HG02943 (cell line): ENCODE measurements at regions not wholly inside any gene's neighbourhood (a gene's known extent, or its start where the extent isn't known, plus 50 kb on each side); places are given as distances from the start of the nearest gene placed in this dataset.

Source experiments
- ATAC-seq: cut with Tn5 transposase; IDR thresholded peaks from one replicate; pipeline ENCODE4 v1.9.1; 2021; ENCODE audit warnings: mild to moderate bottlenecking, low read depth, moderate library complexity; ENCODE audit not compliant: unreplicated experiment

DNA sequence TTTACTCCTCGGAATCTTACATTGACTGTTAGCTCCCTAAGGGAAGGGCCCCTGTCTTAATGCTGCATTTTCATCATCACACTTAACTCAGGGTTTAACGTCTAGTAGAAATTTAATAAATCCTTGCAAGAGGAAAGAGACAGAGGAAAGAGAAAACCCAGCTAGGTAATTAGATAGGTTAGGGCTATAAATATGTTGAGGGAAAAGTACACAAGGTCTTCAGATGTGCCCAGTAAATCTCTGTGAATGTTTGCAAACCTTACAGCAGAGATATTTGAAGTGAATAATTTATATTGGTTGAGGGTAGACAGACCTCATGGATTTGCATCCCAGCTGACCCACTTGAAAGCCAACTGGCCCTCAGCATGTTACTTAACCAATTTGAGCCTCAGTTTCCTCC lies 315.5 kb upstream of the NPVF start:
- no peak for ATAC-seq

DNA sequence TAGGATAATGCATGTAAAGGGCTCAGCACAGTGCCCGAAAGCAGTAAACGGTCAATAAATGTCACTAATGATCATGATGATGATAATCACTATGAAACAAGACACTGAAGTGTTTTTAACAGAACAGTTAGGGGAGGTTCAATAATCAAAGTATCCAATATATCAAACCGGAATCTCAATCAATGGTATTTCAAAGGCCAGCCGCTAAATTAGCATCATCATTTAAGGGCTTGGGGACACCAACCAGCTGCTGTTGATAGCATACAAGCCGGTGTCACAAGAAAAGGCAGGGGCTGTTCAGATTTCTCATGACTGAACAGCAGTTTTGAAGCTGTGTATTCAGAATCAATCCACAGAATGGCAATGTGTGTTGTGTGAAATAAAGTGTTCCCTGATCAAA lies 316.0 kb upstream of the NPVF start:
- ATAC-seq, result no peak

DNA sequence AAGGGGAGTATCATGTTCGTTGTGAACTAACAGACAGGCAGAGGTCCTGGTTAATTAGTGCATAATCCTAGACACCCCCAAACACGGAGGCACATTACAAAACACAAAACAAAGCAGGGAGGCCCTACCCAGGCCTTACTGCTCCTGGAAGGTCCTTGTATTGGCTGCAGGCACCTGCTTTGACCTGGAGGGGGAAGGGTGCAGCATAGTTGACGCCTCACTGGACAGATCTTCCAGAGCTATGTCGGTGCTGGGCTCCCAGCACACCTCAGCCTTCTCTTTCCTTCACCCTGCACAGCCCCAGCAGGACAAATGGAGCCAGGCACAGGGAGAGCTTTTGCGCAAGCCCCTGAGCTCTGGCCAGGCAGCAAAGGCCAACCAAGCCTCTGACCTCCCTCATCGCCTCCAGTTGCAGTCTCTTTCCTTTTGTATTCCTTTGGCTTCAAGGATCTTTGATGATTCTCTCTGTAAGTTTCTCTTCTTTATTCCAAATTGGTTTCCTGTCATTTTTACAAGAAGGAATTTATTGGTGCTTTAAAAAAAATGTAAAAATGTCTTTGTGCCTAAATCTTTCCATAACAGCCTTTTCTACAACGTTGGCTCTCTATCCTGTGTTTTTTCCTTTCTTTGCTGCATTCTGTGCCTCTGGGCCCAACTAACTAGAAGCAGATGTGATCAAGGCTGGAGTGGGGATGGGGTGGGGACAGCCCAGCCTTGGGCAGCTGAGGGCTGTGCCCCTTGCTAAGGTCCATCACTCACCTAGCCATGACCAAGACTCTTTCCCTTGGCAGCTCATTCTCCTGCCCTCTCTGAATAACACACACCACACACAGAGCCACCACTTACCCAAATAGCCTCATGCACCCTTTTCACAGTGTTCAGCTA lies 317.1 kb upstream of the NPVF start:
- ATAC-seq, result no peak

DNA sequence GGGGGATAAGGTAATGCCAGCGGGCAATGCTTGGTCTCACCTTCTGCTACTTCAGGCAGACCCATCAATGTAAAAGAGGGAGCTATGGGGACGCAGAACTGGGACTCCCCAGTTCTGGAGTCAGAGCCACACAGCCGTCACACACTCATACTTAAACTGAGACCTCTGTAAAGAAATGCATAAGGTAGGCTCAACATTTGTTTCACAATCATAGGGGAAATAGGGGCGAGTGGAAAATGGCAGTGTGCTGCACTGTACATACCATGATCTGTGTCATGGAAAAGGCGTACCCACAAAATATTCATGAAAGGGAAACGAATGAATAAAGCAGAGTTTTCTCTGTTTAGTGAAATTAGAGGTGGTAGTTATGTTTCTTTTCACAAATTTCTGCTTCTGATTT lies 318.0 kb upstream of the NPVF start:
- no peak for ATAC-seq

DNA sequence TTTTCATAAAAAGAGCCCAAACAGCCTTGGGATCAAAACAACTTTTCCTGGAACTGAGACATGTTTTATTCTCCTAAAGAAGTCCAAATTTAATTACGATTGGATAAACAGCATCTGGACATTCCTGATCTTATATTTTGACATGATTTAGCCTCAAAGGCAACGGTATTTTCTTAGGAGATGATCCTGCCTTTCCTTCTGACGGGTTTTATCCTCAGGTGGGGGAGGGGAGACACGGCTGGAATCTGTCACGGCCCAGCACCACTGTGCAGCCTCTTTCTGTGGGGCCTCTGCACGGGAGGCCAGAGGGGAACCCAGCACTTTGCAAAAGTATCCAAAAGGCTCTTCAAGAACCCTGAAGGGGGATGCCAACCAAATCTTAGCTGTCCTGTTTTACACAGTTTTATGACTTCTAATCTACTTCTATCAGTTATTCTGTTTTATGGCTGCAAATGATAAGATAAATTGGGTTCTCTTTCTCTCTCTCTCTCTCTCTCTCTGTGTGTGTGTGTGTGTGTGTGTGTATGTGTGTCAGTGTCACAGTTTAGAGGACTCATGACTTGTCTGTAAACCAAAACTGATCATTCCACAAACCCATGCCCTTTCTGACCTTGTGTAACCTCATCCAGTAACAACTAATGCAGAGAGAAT lies 321.1 kb upstream of the NPVF start:
- ATAC-seq, result no peak

DNA sequence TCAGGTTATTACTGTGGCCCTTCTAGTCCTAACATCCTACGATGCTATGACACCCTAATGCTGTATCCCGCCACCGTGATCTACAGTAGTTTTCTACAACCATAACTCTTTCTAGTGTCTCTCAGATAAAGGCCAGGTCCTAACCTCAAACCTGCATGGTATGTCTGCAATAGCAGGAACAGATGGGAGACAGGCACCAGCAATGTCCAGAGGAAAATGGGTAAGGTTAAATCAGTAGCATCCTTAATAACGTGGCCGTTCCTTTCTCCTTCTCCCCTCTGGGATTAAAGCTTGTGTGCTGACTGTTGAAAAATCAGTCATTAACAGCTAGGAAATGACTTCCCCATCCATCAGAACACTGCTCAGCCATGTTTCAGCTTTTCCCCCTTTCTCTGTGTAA lies 321.9 kb upstream of the NPVF start:
- no peak for ATAC-seq

DNA sequence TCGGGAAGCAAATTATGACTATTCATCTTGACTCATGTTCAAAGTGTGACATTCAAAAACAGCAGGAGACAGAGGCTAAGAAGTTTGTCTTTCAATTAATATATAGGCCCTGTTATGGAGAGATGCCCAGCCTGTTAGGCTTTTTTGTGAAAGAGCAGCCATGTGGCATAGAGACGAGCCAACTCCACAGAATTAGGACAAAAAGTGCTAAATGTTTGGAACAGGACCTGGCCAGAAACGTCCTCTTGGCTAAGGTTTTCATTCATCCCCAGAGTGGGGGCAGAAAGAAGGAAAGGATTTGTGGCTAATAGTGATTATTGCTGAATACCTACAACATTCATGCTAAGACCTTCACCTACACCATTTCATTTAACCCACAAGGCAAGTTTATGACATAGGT lies 324.7 kb upstream of the NPVF start:
- no peak for ATAC-seq

DNA sequence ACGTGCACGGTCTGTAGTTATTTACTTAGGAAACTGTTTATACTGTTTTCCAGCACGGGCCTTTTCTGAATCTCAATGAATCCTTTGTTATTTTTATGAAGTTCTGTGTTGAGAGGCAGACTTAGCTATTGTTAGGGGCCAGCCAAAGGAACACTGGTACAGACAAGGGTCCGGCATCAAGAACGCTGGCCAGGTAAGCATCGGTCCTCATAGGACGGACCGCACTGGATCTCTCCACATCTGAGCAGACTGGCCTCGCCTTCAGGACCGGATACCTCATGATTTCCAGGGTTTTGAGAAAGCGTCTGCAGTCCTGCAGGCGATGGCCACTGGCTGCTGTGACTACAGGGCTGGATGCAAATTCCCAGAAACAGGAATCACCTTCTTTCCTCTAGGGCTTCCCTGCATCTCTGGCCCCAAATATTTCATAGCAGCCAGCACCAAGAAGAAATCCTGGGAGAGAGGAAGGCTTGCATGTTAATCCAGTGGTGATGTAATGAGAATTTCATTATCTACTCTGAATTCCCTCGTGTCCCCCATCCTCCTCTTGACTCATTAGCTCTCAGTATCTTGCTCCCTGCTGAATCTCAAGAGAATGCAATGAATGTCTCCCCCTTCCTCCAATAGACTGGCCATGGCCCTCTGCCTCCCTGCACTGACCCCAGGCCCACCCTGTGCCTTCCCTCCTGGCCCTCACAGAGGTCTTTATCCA lies 325.4 kb upstream of the NPVF start:
- ATAC-seq, result no peak

DNA sequence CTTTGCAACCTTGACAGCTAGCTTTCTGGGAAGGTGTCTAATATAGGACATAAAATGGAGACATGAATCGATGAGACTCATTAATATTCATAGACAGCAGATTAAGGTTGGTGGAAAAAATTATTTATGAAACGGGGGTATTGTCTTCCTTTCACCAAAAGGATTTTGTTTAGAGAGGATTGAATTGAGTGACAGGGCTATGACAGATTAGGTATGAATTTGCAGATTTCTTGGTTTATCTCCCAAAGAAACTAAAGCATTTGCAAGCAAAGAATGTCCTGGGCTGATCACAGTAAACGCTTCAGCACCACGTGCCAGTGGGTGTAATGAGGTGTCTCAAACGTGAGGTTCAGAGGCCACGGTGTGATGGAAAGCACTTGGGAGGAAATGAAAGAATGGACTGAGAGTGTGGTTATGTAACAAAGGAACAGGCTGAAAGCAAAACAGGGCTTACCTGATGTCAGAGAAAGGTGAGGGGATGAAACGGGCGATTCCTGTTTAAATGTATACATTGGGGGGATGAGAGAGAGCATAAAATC lies 329.2 kb upstream of the NPVF start:
- ATAC-seq, result no peak

DNA sequence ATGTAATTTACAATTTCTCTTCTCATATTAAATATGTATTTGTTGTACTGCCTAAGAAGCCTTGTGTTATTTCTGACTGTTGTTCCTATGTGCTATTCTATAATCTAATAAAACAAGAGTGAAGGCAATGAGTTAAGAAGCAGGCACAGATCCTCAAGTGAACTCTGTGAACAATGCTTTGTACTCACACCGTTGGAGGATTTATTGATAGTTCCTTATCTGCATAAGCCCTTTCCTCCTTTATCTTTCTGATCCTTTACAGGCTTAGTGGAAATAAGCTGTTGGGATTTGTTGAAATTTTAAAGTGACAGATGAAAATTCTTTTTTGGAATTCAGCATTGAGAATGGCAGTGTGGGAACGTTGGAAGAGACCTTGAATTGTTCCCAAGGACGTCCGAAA lies 329.6 kb upstream of the NPVF start:
- no peak for ATAC-seq

DNA sequence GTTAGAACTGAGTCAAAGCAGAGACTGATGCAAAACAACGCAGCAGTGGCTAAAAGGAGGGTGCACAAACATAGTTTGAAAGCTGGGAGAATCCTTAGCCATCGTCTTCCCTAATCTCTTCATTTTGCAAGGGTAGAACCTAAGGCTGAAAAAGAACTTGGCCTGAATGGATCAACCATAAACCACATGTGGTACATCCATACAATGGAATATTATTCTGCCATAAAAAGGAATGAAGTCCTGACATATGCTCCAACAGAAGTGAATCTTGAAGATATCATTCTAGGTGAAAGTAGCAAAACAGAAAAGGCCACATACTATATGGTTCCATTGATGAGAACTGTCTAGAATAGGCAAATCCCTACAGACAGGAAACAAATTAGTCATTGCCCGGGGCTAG lies 330.3 kb upstream of the NPVF start:
- ATAC-seq, result no peak

DNA sequence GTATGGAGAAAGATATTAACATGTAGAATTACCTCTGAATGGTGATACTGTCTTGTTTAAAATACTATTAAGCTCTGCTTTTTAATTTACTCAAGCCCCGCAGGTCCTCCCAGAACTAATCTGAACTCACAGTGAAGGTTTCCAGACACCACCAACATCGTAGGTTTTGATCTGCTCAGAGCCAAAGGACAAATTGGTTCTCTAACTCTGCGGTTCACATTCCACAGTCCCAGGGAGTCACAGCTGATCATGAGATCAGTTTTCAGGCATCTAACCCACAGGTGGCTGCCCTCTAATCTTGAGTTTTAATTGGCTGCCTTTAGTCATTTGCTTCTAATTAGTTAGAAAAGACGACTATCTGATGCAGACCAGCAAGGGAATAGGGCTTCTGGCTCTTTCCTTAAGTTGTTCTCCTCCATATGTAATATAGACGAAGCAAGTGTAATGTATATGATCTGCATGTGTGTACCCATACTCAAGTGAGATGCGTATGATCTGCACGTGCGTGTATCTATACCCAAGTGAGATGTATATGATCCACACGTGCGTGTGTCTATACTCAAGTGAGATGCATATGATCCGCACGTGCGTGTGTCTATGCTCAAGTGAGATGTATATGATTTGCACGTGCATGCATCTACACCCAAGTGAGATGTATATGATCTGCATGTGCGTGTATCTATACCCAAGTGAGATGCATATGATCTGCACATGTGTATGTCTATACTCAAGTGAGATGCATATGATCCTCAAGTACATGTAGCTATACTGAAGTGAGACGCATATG lies 331.5 kb upstream of the NPVF start:
- no peak for ATAC-seq

DNA sequence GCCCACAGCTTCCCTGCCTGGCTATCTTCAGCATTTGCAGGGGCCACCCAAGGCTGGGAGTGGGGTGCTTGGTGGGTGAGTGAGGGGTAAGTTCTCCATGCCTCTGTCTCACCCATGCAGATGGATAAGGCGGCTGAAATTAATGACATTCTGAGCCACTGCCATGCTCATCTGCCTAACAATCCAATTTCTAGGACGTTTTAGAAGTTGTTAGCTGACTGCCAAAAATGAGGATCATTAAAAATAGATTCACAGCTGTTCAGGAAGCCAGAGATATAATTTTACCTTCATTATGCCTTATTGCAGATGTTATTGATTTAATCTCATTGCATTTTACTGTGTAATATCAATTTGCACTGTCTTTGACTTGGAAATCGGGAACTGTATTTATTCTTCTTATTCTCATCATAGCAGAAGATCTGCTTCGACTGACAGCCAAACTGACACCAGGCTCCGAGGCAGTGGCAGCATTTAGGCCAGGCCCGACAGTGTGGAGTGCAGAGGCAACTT lies 334.4 kb upstream of the NPVF start:
- ATAC-seq, result no peak

DNA sequence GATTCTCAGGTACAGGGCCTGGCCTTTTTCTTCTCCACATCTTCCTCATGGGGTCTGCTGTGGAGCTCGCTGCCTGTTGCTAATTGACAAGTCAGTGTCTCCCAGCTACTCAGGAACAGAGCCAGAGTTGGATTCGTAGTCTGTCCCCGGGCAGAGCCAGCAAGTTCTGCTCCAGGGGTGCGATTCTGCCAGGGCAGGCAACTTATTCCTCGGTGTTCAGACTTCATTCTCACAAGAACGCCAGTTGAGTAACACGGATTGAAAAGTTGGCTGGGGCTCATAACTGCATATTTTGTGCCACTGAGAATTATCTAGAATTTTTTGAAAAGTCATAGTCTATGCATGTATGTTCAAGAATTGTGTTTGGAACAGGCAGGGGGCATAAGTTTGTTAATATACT lies 336.7 kb upstream of the NPVF start:
- ATAC-seq, result no peak

DNA sequence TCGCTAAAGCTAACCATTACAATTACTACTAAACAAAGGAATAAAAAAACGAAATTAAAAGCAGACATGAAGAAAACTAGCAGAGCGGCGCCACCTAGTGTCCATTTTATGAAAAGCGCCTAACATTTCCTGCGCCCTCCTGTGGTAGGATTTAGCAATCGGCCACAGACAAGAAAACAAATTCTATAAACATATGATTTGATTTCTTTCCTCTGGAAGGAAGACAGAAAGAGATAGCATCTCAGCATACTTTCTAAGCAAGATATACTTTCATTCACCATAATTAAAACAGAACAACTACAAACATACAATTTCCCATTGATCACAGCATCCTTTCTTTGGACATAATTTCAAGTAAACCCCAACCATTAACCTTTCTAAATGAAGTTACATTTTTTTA lies 337.7 kb upstream of the NPVF start:
- no peak for ATAC-seq

DNA sequence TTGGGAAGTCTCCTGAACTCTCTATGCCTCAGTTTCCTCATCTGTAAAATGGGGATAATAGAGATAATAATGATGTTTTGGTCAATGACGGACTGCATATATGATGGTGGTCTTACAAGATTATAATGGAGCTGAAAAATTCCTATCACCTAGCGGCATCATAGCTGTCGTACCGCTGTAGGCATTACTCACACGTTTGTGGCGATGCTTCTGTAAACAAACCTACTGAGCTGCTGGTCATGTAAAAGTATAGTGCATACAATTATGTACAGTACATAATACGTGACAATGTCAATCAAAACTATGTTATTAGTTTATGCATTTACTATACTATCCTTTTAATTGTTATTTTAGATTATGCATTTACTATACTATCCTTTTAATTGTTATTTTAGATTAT lies 339.1 kb upstream of the NPVF start:
- no peak for ATAC-seq

DNA sequence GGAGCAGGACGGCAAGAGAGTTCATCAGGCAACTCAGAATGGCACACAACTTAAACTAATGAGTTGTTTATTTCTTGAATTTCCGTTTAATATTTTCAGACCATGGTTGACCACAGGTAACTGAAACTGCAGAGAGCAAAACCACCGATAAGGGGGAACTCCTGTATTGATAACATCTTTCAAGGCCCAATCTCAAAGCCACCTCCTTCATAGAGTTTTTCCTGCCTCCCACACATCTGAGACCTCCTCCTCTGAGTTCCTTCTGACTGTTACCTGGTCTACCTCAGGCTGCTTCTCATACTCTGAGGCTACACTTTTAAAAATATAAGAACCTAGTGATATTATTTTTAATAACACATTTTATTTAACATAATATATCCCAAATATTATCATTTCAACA lies 341.5 kb upstream of the NPVF start:
- no peak for ATAC-seq

DNA sequence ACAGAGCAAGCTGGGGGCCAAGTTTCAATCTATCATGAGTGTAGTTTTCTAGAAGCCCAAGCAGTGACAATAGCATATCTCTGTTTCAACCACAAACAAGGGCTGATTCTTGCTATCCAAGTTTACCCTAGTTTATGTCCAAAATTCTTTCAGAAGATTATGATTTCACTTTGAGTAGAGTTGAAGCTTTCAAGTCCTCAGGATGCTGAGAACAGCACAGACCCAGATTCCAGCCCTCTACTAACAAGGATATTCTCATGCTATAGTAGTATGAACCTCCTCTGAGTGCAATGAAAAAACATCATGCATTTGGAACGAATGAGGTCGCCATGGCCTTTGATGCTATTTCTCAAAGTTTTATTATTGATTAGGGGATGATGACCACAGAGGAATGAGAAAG lies 344.1 kb upstream of the NPVF start:
- no peak for ATAC-seq

DNA sequence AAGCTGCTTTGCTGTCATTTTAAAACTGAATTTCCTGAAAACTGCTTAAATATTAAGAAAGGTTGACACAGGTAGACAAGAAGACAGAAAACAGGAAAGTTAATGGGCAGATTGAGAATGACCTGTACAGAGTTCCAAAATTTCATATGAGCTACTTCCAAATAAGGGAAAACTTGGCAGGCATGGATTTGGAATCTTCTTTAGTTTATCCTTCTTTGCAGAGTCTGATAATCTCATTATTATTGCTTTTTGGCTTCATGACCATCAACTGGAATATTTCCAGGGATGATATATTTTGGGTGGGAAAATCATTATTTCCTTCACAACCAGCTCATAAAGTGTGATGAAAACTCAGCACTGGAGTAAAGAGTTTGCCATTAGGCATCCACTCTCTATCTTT lies 346.5 kb upstream of the NPVF start:
- no peak for ATAC-seq

DNA sequence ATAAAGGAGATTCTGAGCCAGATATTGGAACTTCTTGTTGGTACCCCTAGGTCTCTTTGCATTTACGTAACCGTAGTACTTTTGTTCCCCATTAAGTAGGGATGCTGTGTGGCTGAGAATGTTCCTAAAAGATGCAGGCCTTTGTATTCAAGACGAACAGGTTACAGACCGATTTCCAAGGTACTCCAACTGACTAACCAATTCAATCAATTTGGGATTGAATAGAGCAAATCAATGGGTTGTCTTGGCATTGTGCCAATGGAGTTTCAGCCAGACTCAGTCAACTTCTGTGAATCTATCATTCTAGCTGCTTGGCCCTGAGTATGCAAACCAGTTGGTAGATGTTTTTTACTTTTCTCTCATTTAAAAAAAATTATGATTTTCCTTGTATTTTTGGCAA lies 347.3 kb upstream of the NPVF start:
- no peak for ATAC-seq
